Head of caudate nucleus (tissue), 42 donors: ENCODE measurements at regions not wholly inside any gene's neighbourhood (a gene's known extent, or its start where the extent isn't known, plus 50 kb on each side); places are given as distances from the start of the nearest gene placed in this dataset.

ENCODE experiments used
- DNase-seq, 42 donors: peaks; one replicate each; pipeline versions ENCODE4 v3.0.0 to v3.0.0-alpha.2; 2020 to 2021; ENCODE audit warnings: mixed read lengths in 7 of 42
- intact Hi-C: fragments of 100-400 bp; cut with DNase I; formaldehyde crosslinking; loops from one replicate; pipeline ENCODE4 v1.15.0; 2022

DNA sequence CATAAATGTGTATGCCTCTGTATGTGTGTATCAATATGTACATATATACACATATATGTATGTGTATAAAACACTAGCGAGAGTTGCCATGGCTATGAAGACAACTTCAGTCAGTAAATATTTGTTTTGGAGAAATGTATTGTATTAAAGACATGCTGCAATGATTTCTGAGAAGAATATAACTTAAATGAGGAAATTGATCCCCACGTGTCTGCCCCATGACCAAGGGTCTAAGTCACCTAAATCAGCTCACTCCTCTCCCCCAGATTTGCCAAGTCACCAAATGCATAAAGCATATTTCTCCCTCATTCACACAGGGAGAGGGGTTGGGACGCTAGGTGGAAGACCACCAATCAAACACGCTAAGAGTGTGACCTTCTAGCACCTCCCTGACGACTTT lies 58.3 kb upstream of the LYST start:
- DNase-seq, result no peak
- intact Hi-C loops, result no loop called here

DNA sequence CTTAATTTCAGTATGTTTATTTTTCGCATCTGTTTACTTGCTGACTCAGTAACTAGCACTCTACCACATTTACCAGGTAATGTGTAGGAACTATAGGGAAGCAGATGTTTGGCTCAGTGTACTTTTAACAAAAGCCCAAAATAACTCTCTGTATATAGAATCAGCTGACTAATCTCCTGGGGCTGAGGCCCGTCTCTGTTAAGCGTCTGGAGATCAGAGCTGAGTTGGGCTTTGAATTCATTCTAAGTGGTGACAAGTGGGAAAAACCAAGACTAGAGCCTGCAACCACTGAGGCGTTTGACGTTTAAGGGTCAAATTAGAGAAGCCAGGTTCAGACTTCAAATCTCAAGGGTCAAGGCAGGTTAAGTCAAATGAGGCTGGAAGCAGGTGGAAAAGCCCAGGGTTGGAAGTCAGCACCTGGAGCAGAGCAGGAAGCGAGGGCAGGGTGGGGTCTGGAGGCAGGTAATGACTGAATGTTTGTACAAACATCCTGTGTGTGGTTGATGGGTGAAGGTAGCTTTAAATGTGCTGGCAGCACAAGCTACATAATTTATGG lies 56.8 kb upstream of the LYST start:
- intact Hi-C loops, result no loop called here
- peak in 1 of 42 donors; percentile 19 for DNase-seq

DNA sequence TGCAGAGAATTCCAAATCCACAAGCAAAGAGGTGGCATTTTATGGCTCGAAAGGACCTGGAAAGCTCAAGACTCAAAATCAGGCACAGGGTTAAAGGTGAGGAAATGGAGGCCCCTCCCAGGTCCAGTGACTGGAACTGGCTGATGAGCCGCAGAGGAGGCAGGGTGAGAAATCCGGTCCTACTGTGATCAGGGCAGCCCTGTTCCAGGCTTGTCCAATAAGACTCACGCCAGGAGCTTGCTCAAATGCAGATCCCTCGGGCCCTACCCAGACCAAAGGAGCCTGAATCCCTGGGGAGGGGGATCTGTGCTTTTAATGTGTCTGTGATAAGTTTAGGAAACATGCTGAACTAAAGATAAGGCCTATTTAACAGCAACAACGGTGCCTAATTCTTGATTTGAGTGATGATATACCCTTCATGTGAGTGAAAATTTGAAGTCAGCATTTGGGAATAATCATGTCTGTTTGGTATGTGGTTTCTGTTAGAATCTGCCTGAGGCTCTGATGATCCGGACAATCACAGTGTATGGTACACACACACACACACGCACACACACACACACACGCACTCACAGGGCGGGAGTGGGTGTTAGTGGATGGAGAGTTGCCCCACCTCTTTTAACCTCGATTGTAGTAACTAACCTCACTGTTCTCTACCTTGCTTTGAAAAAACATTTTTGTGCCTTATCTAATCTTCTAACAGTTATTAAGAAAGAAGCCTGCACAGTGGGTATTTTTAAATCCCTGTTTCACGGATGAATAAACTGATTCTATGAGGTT lies 54.1 kb upstream of the LYST start:
- intact Hi-C loops, result no loop called here
- DNase-seq, result no peak

DNA sequence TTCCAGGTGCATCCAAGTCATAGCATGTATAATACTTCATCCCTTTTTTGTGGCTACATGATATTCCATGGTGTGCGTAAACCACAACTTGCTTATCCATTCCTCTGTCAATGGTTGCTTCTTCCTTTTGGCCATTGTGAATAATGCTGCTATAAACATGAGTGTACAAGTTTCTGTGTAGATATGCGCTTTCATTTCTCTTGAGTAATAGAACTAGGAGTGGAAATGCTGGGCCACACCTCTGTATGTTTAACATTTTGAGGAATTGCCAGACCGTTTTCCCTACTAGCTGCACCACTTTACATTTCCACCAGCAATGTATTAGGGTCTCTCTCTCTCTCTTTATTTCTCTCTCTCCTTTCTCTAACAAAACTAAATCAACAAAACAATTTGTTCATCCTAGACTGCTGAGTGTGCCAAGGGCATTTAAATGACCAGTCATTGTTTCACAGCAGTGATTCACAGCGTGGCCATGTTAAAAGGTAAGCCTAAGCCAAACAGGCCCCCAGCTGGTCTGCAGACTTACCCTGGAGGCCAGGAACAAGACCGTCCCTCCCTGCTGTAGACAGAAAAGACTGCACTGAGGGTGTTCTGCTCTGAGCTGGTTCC lies 53.2 kb upstream of the LYST start:
- intact Hi-C loops, result no loop called here
- no peak for DNase-seq

DNA sequence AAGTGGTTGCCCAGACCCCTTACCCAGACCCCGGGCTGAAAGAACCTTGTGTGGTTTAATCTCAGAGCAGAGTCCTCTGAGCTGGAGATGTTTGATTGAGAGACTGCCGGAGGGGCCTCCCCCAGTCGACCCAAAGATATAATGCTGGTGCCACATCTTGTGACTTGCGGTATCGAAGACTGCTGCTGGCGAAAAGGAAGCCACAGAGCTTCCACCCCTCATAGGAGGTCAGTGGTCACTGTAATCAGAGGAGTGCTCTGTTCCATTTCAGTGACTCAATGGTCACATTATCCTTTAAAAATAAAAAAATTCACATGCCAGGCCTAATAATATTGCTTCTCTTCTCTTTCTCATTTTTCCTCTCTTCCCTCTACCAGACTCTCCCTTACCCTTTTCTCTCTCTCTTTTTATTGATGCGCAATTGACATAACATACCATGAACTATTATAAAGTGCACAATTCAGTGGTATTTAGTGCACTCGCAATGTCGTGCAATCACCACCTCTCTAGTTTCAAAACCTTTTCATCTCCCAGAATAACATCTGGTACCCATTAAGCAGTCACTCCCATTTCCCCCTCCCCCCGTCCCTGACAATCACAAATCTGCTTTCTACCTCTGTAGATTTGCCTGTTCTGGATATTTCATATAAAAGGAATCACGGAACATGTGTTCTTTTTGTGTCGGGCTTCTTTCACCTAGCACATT lies 52.6 kb upstream of the LYST start:
- peak in 4 of 42 donors; percentile 21 to 53 (median 34) for DNase-seq
- intact Hi-C loops, result no loop called here

DNA sequence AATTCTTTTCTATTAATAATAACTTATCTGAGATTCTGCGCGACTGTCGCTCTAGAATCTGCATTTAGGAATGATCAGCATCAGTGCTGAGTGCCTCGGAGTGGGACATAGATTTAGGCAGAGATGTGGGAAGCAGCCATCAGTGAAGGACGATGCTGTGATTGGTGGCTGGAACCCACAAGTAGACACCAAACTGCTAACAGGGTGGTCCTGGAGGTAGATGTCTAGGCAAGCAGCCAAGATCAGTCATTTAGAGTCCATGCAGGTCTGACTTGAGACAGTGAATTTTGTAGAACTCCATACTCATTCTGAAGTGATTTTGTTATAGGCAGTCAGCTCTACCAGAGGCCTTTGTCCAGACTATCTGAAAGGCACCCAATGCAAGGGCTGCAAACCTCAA lies 51.8 kb upstream of the LYST start:
- DNase-seq, result no peak
- intact Hi-C loops, result no loop called here

DNA sequence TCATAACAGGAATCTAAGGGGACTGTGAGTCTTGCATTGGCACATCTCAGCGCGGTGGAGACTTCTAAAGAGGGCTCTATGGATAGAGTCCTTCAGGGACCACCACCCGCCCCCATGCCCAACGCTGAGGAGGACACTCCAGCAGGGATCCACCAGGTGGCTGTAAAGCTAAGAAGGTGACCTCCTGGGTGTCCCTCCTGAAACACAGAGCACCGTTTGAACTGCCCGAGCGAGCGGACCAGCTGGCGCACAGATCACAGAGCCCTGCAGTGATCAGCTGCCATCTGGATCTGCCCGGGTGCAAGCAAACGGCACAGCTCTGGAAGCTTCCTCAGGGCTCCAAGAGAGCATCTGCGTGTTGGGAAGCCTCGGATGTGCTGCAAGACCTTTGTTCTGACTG lies 51.3 kb upstream of the LYST start:
- intact Hi-C loops, result no loop called here
- DNase-seq, result peak in 3 of 42 donors; percentile 20 to 47 (median 28)

DNA sequence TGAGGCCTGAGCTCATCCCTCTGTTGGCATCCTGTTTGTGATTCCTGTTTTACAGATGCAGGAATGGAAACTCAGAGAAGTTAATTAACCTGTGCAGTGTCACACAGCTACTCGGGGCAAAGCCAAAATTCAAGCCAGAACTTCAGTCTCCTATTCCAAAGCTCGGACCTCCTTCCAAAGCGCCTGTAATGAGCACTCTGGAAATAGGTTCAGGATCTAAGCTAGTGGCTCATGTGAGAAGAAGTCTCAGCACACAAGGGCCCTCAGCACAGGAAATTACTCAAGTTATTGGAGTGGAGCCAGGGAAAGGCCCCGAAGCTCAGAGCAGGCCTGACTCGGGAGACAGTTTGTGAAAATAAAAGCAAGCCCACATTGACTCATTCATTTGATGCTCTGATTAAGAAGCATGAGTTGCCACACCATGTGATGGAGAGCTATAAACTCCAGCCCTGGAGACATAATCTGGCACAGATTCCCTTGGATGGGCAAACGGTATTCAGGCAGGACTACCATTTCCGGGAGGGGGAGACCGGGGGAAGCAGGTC lies 50.6 kb upstream of the LYST start:
- DNase-seq, result peak in 20 of 42 donors; percentile 23 to 84 (median 45)

More for the DNA sequence above, 50.6 kb upstream of the LYST start:
- intact Hi-C loops, result no loop called here
